H1 (cell line): ENCODE measurements at regions not wholly inside any gene's neighbourhood (a gene's known extent, or its start where the extent isn't known, plus 50 kb on each side); places are given as distances from the start of the nearest gene placed in this dataset.

ENCODE experiments used
- CTCF ChIA-PET: fragments of 300-600 bp; sonication (Branson Sonifier 250); formaldehyde crosslinking; loops from one replicate; lab custom pipeline; 2021; ENCODE audit not compliant: partially characterized antibody; lab: Charles Lee
- POLR2A ChIA-PET: fragments of 300-600 bp; sonication (Branson Sonifier 250); formaldehyde crosslinking; loops from one replicate; lab custom pipeline; 2021; ENCODE audit warnings: inconsistent platforms; ENCODE audit not compliant: partially characterized antibody; lab: Charles Lee
- DNase-seq, 2 experiments: peaks; one replicate each; pipeline versions ENCODE4 v3.0.0 to v3.0.0-alpha.2; 2010 to 2022; ENCODE audit warnings: low spot score in 2 of 2, low read depth in 1 of 2, mixed read lengths in 1 of 2
- FAIRE-seq: peaks from 2 replicates; lab custom pipeline; 2011; peaks lifted over from hg19 to GRCh38; lab: Jason Lieb, UNC
- H2AFZ ChIP-seq: 2 replicates; pipeline ENCODE4 v1.8.1; 2012; ENCODE audit warnings: low read length, inconsistent platforms
- H2AK5ac ChIP-seq: 2 replicates; pipeline ENCODE4 v1.6.1; 2013; ENCODE audit warnings: low read depth, low read length
- H2BK120ac ChIP-seq: replicated peaks from 2 replicates; pipeline ENCODE3; 2013; ENCODE audit warnings: low read depth, low read length, inconsistent platforms
- H2BK12ac ChIP-seq: 2 replicates; pipeline ENCODE4 v1.6.1; 2013; ENCODE audit warnings: low read depth, low read length
- H2BK15ac ChIP-seq: 2 replicates; pipeline ENCODE4 v1.6.1; 2013; ENCODE audit warnings: low read length
- H2BK20ac ChIP-seq: 2 replicates; pipeline ENCODE4 v1.6.1; 2013; ENCODE audit warnings: low read length
- H2BK5ac ChIP-seq: 2 replicates; pipeline ENCODE4 v1.6.1; 2013; ENCODE audit warnings: low read depth, low read length
- H3K14ac ChIP-seq: 2 replicates; pipeline ENCODE4 v1.6.1; 2013; ENCODE audit warnings: inconsistent platforms; ENCODE audit not compliant: insufficient read length
- H3K18ac ChIP-seq: 2 replicates; pipeline ENCODE4 v1.6.1; 2013; ENCODE audit warnings: low read length; ENCODE audit errors: extremely low read depth
- H3K23ac ChIP-seq: 2 replicates; pipeline ENCODE4 v1.6.1; 2013; ENCODE audit warnings: inconsistent platforms; ENCODE audit not compliant: insufficient read length
- H3K23me2 ChIP-seq: 2 replicates; pipeline ENCODE4 v1.6.1; 2013; ENCODE audit warnings: low read depth, low read length
- H3K27ac ChIP-seq: 2 replicates; pipeline ENCODE4 v1.6.1; 2011; ENCODE audit warnings: low read depth, low read length, inconsistent platforms
- H3K27me3 ChIP-seq, 4 experiments: replicated peaks in 1 of 4; 1 replicate in 1 of 4; 2 replicates in 3 of 4; pipeline versions ENCODE4 v1.6.1 to v1.8.1; 2011 to 2013; ENCODE audit warnings: low read length in 3 of 4, mild to moderate bottlenecking in 3 of 4, inconsistent platforms in 2 of 4, mixed read lengths in 2 of 4, moderate library complexity in 1 of 4; ENCODE audit not compliant: control insufficient read depth in 3 of 4, insufficient read depth in 3 of 4; ENCODE audit errors: extremely low read depth in 1 of 4
- H3K36me3 ChIP-seq, 4 experiments: 2 replicates each; pipeline versions ENCODE4 v1.6.1 to v1.8.1; 2011 to 2013; ENCODE audit warnings: mild to moderate bottlenecking in 4 of 4, low read length in 3 of 4, moderate library complexity in 2 of 4, control low read depth in 1 of 4, inconsistent platforms in 1 of 4; ENCODE audit not compliant: insufficient read depth in 4 of 4, control insufficient read depth in 2 of 4
- H3K4ac ChIP-seq: replicated peaks from 2 replicates; pipeline ENCODE3; 2013; ENCODE audit warnings: low read length, low read depth, mixed read lengths, inconsistent platforms; ENCODE audit not compliant: insufficient read length
- H3K4me1 ChIP-seq, 4 experiments: replicated peaks in 1 of 4; 1 replicate in 1 of 4; 2 replicates in 3 of 4; pipeline versions ENCODE4 v1.6.1 to v1.8.1; 2011 to 2013; ENCODE audit warnings: low read length in 3 of 4, inconsistent platforms in 2 of 4, mixed read lengths in 1 of 4; ENCODE audit not compliant: insufficient read depth in 4 of 4, control insufficient read depth in 3 of 4
- H3K4me2 ChIP-seq, 2 experiments: 2 replicates each; pipeline versions ENCODE4 v1.6.1 to v1.8.1; 2011 to 2013; ENCODE audit warnings: low read depth in 2 of 2, low read length in 2 of 2, control low read depth in 1 of 2, inconsistent platforms in 1 of 2, mild to moderate bottlenecking in 1 of 2; ENCODE audit not compliant: insufficient read depth in 1 of 2
- H3K4me3 ChIP-seq, 4 experiments: fragments of 200-600, 300-600 bp in 1 of 4; sonication (generic), shearing (Covaris generic), sonication (Bioruptor Twin) in 1 of 4; 2 replicates each; pipeline versions ENCODE4 v1.5.1 to v1.8.1; 2011 to 2016; ENCODE audit warnings: low read length in 4 of 4, low read depth in 3 of 4, control low read depth in 2 of 4, inconsistent platforms in 2 of 4, mild to moderate bottlenecking in 2 of 4, mixed read lengths in 1 of 4, moderate library complexity in 1 of 4; ENCODE audit not compliant: insufficient read depth in 2 of 4; ENCODE audit errors: extremely low read depth in 1 of 4
- H3K56ac ChIP-seq: replicated peaks from 2 replicates; pipeline ENCODE3; 2013; ENCODE audit warnings: low read depth, mild to moderate bottlenecking, mixed read lengths, low read length, inconsistent platforms; ENCODE audit not compliant: insufficient read length
- H3K79me1 ChIP-seq: 2 replicates; pipeline ENCODE4 v1.6.1; 2013; ENCODE audit warnings: low read depth, low read length, control low read depth
- H3K79me2 ChIP-seq, 2 experiments: 2 replicates each; pipeline versions ENCODE4 v1.6.1 to v1.8.1; 2012 to 2013; ENCODE audit warnings: low read length in 2 of 2, mild to moderate bottlenecking in 2 of 2, inconsistent platforms in 1 of 2; ENCODE audit not compliant: insufficient read depth in 2 of 2, control insufficient read depth in 1 of 2
- H3K9ac ChIP-seq, 4 experiments: replicated peaks in 1 of 4; 1 replicate in 1 of 4; 2 replicates in 3 of 4; pipeline versions ENCODE4 v1.6.1 to v1.8.1; 2011 to 2013; ENCODE audit warnings: low read depth in 3 of 4, low read length in 3 of 4, control low read depth in 2 of 4, mild to moderate bottlenecking in 2 of 4, moderate library complexity in 2 of 4, inconsistent platforms in 1 of 4; ENCODE audit errors: extremely low read depth in 1 of 4
- H3K9me3 ChIP-seq, 2 experiments: 2 replicates each; pipeline versions ENCODE4 v1.6.1 to v1.8.1; 2012 to 2013; ENCODE audit warnings: mild to moderate bottlenecking in 2 of 2, moderate library complexity in 2 of 2, control low read depth in 1 of 2, inconsistent platforms in 1 of 2, low read depth in 1 of 2, low read length in 1 of 2, mixed read lengths in 1 of 2; ENCODE audit not compliant: insufficient read depth in 2 of 2
- H4K20me1 ChIP-seq, 2 experiments: replicated peaks in 1 of 2; 2 replicates each; pipeline versions ENCODE3 to v1.8.1; 2011 to 2013; ENCODE audit warnings: inconsistent platforms in 2 of 2, low read length in 2 of 2, mild to moderate bottlenecking in 1 of 2; ENCODE audit not compliant: insufficient read depth in 2 of 2, control insufficient read depth in 1 of 2
- H4K5ac ChIP-seq: 2 replicates; pipeline ENCODE4 v1.6.1; 2013; ENCODE audit warnings: low read length, low read depth, mixed read lengths, inconsistent platforms; ENCODE audit not compliant: insufficient read length
- H4K8ac ChIP-seq: 2 replicates; pipeline ENCODE4 v1.8.0; 2013; ENCODE audit warnings: mild to moderate bottlenecking, moderate library complexity, low read length, inconsistent platforms; ENCODE audit not compliant: insufficient read depth; ENCODE audit errors: extremely low read depth
- H4K91ac ChIP-seq: replicated peaks from 2 replicates; pipeline ENCODE3; 2013; ENCODE audit warnings: low read length, mixed read lengths, inconsistent platforms; ENCODE audit not compliant: insufficient read length
- ATF3 ChIP-seq: IDR thresholded peaks from 2 replicates; pipeline ENCODE4 v1.6.1; 2011; ENCODE audit warnings: low read depth, mild to moderate bottlenecking, low read length; ENCODE audit not compliant: insufficient read depth
- BACH1 ChIP-seq: IDR thresholded peaks from 2 replicates; pipeline ENCODE4 v1.6.1; 2012; ENCODE audit warnings: low read length, improper control_type of control experiment
- BRCA1 ChIP-seq: IDR thresholded peaks from 2 replicates; pipeline ENCODE4 v1.6.1; 2012; ENCODE audit warnings: low read depth, low read length, improper control_type of control experiment
- CREB1 ChIP-seq: IDR thresholded peaks from 2 replicates; pipeline ENCODE4 v1.6.1; 2012; ENCODE audit warnings: inconsistent platforms
- E2F6 ChIP-seq: IDR thresholded peaks from 2 replicates; pipeline ENCODE4 v1.6.1; 2012; ENCODE audit warnings: inconsistent platforms
- FOSL1 ChIP-seq: IDR thresholded peaks from 2 replicates; pipeline ENCODE4 v1.6.1; 2011; ENCODE audit warnings: mild to moderate bottlenecking, low read depth, low read length, moderate library complexity; ENCODE audit not compliant: insufficient read depth
- JUN ChIP-seq: IDR thresholded peaks from 2 replicates; pipeline ENCODE4 v1.6.1; 2011; ENCODE audit warnings: low read depth, mild to moderate bottlenecking, improper control_type of control experiment, low read length
- KDM1A ChIP-seq: fragments of 200-600, 300-600 bp; sonication (generic); IDR thresholded peaks from 2 replicates; pipeline ENCODE4 v1.7.1; 2016; ENCODE audit warnings: mild to moderate bottlenecking, low read length, borderline replicate concordance
- KDM4A ChIP-seq: IDR thresholded peaks from one replicate; pipeline ENCODE4 v1.7.1; 2012; ENCODE audit warnings: low read depth, mild to moderate bottlenecking, moderate library complexity, low read length, inconsistent platforms; ENCODE audit not compliant: severe bottlenecking
- POLR2AphosphoS5 ChIP-seq: IDR thresholded peaks from 2 replicates; pipeline ENCODE4 v1.6.1; 2011; ENCODE audit warnings: low read depth, low read length
- RNF2 ChIP-seq: fragments of 200-900, 300-1000 bp; sonication (generic); IDR thresholded peaks from 2 replicates; pipeline ENCODE4 v1.7.1; 2016; ENCODE audit warnings: borderline replicate concordance, low read depth, mild to moderate bottlenecking, antibody characterized with exemption, low read length; ENCODE audit not compliant: poor library complexity, severe bottlenecking; ENCODE audit errors: missing control alignments
- SAP30 ChIP-seq: fragments of 300-600 bp; sonication (generic); IDR thresholded peaks from 2 replicates; pipeline ENCODE4 v1.7.1; 2012; ENCODE audit warnings: low read length, moderate library complexity, mild to moderate bottlenecking, inconsistent platforms; ENCODE audit not compliant: insufficient read depth, insufficient replicate concordance
- SP2 ChIP-seq: IDR thresholded peaks from 2 replicates; pipeline ENCODE4 v1.6.1; 2012; ENCODE audit warnings: mild to moderate bottlenecking, low read length, inconsistent platforms
- TBP ChIP-seq: IDR thresholded peaks from 2 replicates; pipeline ENCODE4 v1.6.1; 2011; ENCODE audit warnings: low read depth, low read length, improper control_type of control experiment
- WGBS, 2 experiments: shearing (Covaris generic) in 1 of 2; methylation state at CpG; one replicate each; pipeline versions ENCODE4 v1.1.6 to v1.1.7; 2013 to 2015; ENCODE audit warnings: low lambda C conversion rate in 2 of 2, mixed read lengths in 2 of 2, inconsistent platforms in 1 of 2, low coverage in 1 of 2, missing lambda C conversion rate in 1 of 2; ENCODE audit not compliant: insufficient replicate concordance in 2 of 2, insufficient coverage in 1 of 2, insufficient read length in 1 of 2; ENCODE audit errors: extremely low coverage in 1 of 2, missing lambda C conversion rate in 1 of 2; 5-methylcytosine and 5-hydroxymethylcytosine counted together

GRCh38 chr11:32259641-32260081, 168.8 kb downstream of the RCN1 start:
- Histone ChIP-seq H3K36me3 (no peaks in the 10 kb centered on the region), H3K14ac (no peak overlapping the region), H2BK120ac (no peak overlapping the region), H3K4ac (no peak overlapping the region), H2BK12ac (no peak overlapping the region), H3K79me1 (no peaks in the 10 kb centered on the region), H3K4me3 (no peak overlapping the region), H3K27me3 (no peaks in the 10 kb centered on the region; a peak in 1 of 7 replicates), H3K56ac (no peak overlapping the region), H3K23me2 (no peaks in the 10 kb centered on the region), H3K23ac (no peak overlapping the region), H2BK20ac (no peak overlapping the region), H3K9me3 (no peaks in the 10 kb centered on the region), H4K91ac (no peak overlapping the region), H4K8ac (no peak overlapping the region), H2BK15ac (no peak overlapping the region), H3K79me2 (no peaks in the 10 kb centered on the region), H3K4me1 (peaks cover 0 to 5% (median 1%) of the 10 kb centered on the region in 4 experiments; a peak in 2 of 7 replicates), H4K20me1 (no peaks in the 10 kb centered on the region), H3K27ac (no peak overlapping the region), H2AFZ (0 out of 2 replicates have a peak overlapping the region, but pooled peaks have one; percentile 41), H3K9ac (no peak overlapping the region), H4K5ac (no peak overlapping the region), H3K4me2 (no peak overlapping the region), H3K18ac (no peak overlapping the region), H2BK5ac (no peak overlapping the region), H2AK5ac (no peak overlapping the region)
- 90% methylated on average over 3 of the region's 3 CpGs; no CpG with 5 or more reads in 1 of the 2 experiments for whole genome bisulfite sequencing, 2 experiments
- ChIA-PET POLR2A (no interaction called here), CTCF (interaction anchor here (1.6 kb wide), 1 partner anchor 28 kb away, joined by 5 read pairs; no protein-coding TSS in a partner anchor)
- no peak for FAIRE-seq
- no peak for DNase-seq
- TF ChIP-seq BACH1, result no peak
- TF ChIP-seq CREB1, result no peak
- no peak for TF ChIP-seq E2F6
- no peak for TF ChIP-seq ATF3
- no peak for TF ChIP-seq FOSL1
- no peak for TF ChIP-seq RNF2
- TF ChIP-seq BRCA1, result no peak
- TF ChIP-seq JUN, result no peak
- TF ChIP-seq TBP, result no peak
- no peak for TF ChIP-seq KDM4A
- no peak for TF ChIP-seq SP2
- TF ChIP-seq POLR2AphosphoS5, result no peak
- TF ChIP-seq KDM1A, result no peak
- TF ChIP-seq SAP30, result no peak
